ENCODE measurements at regions not wholly inside any gene's neighbourhood (a gene's known extent, or its start where the extent isn't known, plus 50 kb on each side); places are given as distances from the start of the nearest gene placed in this dataset.

- TF ChIP-seq CTCF (IDR thresholded peaks at IDR 0.05; ENCODE audit: insufficient read depth, low read length, poor library complexity, severe bottlenecking) (no peak), EZH2phosphoT487 (conservative IDR thresholded peaks at IDR 0.05; ENCODE audit: low read length) (no peak)
Measured at GRCh38 chr14:53784688-53785087, 171.9 kb downstream of the BMP4 start.

Data from SU-DHL-6 (cell line).